Cardiac fibroblast (primary cell): ENCODE measurements at regions not wholly inside any gene's neighbourhood (a gene's known extent, or its start where the extent isn't known, plus 50 kb on each side); places are given as distances from the start of the nearest gene placed in this dataset.

Experiments
- DNase-seq, 2 donors: peaks; one replicate each; pipeline versions ENCODE4 v3.0.0 to v3.0.0-alpha.2; 2010; ENCODE audit warnings: low read depth in 2 of 2
- H3K4me3 ChIP-seq, 2 donors: replicated peaks in 1 of 2; 1 replicate in 1 of 2; 2 replicates in 1 of 2; pipeline ENCODE4 v1.5.1; 2011; ENCODE audit warnings: low read depth in 2 of 2, low read length in 2 of 2, mild to moderate bottlenecking in 2 of 2, moderate library complexity in 1 of 2
- TF ChIP-seq, protein P1 (sequence below): IDR thresholded peaks from one replicate; pipeline ENCODE4 v1.5.1; 2011; ENCODE audit warnings: low read depth, mild to moderate bottlenecking, low read length, inconsistent platforms

DNA sequence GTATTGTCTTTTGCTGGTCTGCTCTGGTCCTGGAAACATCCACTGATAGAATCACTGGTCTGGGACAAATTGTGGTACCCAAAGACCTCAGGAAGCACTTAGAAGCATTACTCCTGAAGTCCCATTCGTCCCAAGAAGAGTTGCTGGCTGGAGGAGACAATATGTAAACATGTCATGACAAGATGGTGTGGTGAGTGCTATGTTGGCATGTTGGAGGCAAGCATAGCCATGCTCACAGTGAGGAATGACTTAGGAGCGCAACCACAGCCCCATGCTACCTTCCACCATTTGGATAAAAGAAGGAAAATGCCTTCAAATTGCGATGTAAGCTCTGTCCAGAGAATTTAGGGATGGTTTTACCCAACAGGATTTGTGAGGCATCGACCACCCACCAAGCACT, 115.8 kb upstream of the STC2 start:
- no peak overlapping the region for H3K4me3 ChIP-seq
- TF ChIP-seq, protein P1, sequence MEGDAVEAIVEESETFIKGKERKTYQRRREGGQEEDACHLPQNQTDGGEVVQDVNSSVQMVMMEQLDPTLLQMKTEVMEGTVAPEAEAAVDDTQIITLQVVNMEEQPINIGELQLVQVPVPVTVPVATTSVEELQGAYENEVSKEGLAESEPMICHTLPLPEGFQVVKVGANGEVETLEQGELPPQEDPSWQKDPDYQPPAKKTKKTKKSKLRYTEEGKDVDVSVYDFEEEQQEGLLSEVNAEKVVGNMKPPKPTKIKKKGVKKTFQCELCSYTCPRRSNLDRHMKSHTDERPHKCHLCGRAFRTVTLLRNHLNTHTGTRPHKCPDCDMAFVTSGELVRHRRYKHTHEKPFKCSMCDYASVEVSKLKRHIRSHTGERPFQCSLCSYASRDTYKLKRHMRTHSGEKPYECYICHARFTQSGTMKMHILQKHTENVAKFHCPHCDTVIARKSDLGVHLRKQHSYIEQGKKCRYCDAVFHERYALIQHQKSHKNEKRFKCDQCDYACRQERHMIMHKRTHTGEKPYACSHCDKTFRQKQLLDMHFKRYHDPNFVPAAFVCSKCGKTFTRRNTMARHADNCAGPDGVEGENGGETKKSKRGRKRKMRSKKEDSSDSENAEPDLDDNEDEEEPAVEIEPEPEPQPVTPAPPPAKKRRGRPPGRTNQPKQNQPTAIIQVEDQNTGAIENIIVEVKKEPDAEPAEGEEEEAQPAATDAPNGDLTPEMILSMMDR = no peak
- DNase-seq = no peak

DNA sequence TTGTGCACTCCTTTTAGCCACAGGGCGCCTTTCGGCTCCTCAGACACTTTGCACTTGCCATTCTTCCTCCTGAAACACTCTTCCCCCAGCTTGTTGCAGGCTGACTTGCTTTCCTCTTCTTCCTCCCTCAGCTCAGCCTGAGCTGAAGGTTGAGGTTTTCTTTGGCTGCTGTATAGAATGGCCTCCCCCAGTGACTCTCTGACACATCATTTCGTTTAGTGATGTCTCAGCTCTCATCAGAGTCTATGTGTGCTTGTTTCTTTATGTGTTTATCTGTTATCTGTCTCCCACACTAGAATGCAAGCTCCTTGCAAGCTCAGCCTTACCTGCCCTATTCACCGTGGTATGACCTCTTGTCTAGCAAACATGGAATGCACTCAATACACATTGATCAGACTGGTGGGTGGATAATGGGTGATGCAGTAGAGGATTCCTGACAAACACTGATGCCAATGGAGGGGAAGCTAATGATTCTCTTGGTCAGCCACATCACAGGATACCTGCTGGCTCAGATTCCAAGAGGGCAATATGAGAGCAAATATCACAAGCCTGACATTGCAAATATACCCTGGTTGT, 112.9 kb upstream of the STC2 start:
- DNase-seq = peak in 1 of 2 donors; percentile 21
- no peak overlapping the region for H3K4me3 ChIP-seq
- TF ChIP-seq, protein P1 = no peak

DNA sequence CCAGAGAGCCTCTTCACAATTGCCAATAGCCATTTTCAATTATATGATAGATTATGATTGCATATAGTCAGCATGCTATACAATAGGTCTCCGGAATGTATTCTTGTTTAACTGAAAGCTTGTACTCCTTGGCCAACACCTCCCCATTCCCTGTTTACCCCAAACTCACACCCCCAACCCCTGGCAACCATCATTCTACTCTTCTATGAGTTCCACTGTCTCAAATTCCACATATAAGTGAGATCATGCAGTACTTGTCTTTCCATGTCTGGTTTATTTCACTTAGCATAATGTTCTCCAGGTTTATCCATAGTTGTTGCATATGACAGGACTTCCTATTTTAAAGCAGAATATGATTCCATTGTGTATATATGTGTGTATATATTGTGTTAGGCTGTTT, 110.7 kb upstream of the STC2 start:
- DNase-seq = no peak
- H3K4me3 ChIP-seq = no peak overlapping the region
- TF ChIP-seq, protein P1 = no peak

DNA sequence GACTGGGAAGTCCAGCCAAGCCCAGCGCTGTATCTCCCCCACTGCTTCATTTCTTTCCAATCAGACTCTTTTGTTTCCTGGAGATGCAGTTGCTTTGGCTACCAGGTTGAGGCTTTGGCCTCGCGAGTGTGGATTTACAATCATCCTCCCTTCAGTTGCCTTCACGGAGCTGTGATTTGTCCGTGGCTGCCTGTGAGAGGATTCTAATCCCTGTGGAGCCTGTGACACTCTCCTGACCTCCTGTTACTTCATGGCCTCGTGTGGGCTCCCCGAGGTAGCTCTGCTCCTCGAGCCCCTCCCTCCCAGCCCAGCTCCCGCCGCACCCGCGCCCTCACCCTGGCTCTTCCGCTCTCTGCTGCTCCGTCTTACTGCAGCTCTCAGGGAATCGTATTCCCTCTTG, 107.2 kb upstream of the STC2 start:
- TF ChIP-seq, protein P1 = no peak

DNA sequence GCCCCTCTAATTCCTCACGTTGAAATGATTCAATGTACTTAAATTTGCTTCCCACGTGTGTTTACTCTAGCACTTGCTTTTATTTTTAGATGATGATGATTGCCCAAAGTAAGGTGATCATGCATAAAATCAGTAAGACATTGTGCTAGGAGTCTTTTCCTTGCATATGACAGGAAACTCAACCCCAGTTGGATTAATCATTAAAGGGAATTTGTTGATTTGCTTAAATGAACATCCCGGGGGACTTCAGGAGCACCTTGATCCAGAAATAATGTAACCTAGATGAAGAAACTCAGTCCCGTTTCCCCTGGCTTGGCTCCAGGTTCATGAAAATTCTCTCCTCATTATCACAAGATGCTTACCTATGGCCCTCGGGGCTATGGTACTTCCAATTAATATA, 106.1 kb upstream of the STC2 start:
- H3K4me3 ChIP-seq = no peak overlapping the region
- TF ChIP-seq, protein P1 = no peak
- no peak for DNase-seq

More for the DNA sequence above, 107.2 kb upstream of the STC2 start:
- peak in 1 of 2 donors; percentile 14 for DNase-seq
- no peak overlapping the region for H3K4me3 ChIP-seq

DNA sequence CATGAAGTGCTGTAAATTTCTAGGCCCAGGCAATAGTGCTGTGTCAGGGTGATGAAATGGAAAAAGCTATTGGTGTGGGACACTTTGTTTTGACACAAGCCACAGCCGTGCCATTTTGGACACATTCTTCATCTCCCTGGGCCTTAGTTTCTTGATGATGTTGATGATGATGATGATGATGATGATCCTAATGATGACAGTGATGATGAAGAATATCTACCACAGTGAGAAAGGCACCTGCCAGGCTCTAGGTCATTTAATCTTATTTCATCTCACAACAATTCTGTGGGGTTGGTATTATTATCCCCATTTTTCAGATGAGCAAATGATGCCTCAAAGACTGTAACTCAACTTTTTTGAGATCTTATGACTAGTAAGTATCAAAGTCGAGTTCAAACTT, 102.2 kb upstream of the STC2 start:
- TF ChIP-seq, protein P1 = no peak
- no peak overlapping the region for H3K4me3 ChIP-seq
- DNase-seq = no peak
